ENCODE measurements at regions not wholly inside any gene's neighbourhood (a gene's known extent, or its start where the extent isn't known, plus 50 kb on each side); places are given as distances from the start of the nearest gene placed in this dataset.

- TF ChIP-seq, protein P1, sequence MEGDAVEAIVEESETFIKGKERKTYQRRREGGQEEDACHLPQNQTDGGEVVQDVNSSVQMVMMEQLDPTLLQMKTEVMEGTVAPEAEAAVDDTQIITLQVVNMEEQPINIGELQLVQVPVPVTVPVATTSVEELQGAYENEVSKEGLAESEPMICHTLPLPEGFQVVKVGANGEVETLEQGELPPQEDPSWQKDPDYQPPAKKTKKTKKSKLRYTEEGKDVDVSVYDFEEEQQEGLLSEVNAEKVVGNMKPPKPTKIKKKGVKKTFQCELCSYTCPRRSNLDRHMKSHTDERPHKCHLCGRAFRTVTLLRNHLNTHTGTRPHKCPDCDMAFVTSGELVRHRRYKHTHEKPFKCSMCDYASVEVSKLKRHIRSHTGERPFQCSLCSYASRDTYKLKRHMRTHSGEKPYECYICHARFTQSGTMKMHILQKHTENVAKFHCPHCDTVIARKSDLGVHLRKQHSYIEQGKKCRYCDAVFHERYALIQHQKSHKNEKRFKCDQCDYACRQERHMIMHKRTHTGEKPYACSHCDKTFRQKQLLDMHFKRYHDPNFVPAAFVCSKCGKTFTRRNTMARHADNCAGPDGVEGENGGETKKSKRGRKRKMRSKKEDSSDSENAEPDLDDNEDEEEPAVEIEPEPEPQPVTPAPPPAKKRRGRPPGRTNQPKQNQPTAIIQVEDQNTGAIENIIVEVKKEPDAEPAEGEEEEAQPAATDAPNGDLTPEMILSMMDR (IDR thresholded peaks at IDR 0.05), result no peak
- TF ChIP-seq EZH2 (IDR thresholded peaks at IDR 0.05; ENCODE audit: borderline replicate concordance, insufficient read depth, low read depth, low read length, poor library complexity, severe bottlenecking), result no peak
Measured at GRCh38 chr1:13948888-13949391, 249.0 kb downstream of the PRDM2 start.

Data from B cell (primary cell).